DND-41 (cell line): ENCODE measurements at regions not wholly inside any gene's neighbourhood (a gene's known extent, or its start where the extent isn't known, plus 50 kb on each side); places are given as distances from the start of the nearest gene placed in this dataset.

Source experiments
- ATAC-seq: fragments of 200-7000 bp; cut with Tn5 transposase; 3 replicates; pipeline ENCODE4 v1.9.1; 2021; ENCODE audit warnings: low read depth; ENCODE audit not compliant: insufficient read depth
- DNase-seq: peaks from one replicate; pipeline ENCODE4 v3.0.0-alpha.2; 2020
- H2AFZ ChIP-seq: 2 replicates; pipeline ENCODE4 v1.6.0; 2012; ENCODE audit warnings: low read depth, low read length
- H3K27ac ChIP-seq: 2 replicates; pipeline ENCODE4 v1.5.1; 2012; ENCODE audit warnings: low read length, inconsistent platforms
- H3K27me3 ChIP-seq: fragments of 200-600 bp; sonication (generic); 2 replicates; pipeline ENCODE4 v1.6.0; 2012; ENCODE audit warnings: low read length, mild to moderate bottlenecking, inconsistent platforms; ENCODE audit not compliant: insufficient read depth, poor library complexity
- H3K36me3 ChIP-seq: 2 replicates; pipeline ENCODE4 v1.5.1; 2012; ENCODE audit warnings: low read length, inconsistent platforms; ENCODE audit not compliant: insufficient read depth
- H3K4me1 ChIP-seq: 2 replicates; pipeline ENCODE4 v1.5.1; 2012; ENCODE audit warnings: mild to moderate bottlenecking, low read length; ENCODE audit not compliant: insufficient read depth
- H3K4me2 ChIP-seq: 2 replicates; pipeline ENCODE4 v1.6.0; 2012; ENCODE audit warnings: mild to moderate bottlenecking, moderate library complexity, low read length, inconsistent platforms; ENCODE audit not compliant: insufficient read depth
- H3K4me3 ChIP-seq, 2 experiments: fragments of 200-600 bp in 1 of 2; shearing (Covaris generic) in 1 of 2; 2 replicates each; pipeline ENCODE4 v1.5.1; 2012 to 2016; ENCODE audit warnings: inconsistent platforms in 2 of 2, low read length in 2 of 2, mild to moderate bottlenecking in 2 of 2, low read depth in 1 of 2, moderate library complexity in 1 of 2
- H3K79me2 ChIP-seq: 2 replicates; pipeline ENCODE4 v1.6.0; 2012; ENCODE audit warnings: low read length, inconsistent platforms; ENCODE audit not compliant: insufficient read depth
- H3K9ac ChIP-seq: 2 replicates; pipeline ENCODE4 v1.6.0; 2012; ENCODE audit warnings: low read depth, mild to moderate bottlenecking, inconsistent platforms, low read length, moderate library complexity
- H3K9me3 ChIP-seq: 2 replicates; pipeline ENCODE4 v1.5.1; 2012; ENCODE audit warnings: low read length, moderate library complexity, mild to moderate bottlenecking, inconsistent platforms; ENCODE audit not compliant: insufficient read depth, severe bottlenecking
- H4K20me1 ChIP-seq: 2 replicates; pipeline ENCODE4 v1.6.0; 2012; ENCODE audit warnings: low read length; ENCODE audit not compliant: insufficient read depth
- CTCF ChIP-seq: IDR thresholded peaks from 2 replicates; pipeline ENCODE4 v1.5.1; 2012; ENCODE audit warnings: borderline replicate concordance, low read length, moderate library complexity, mild to moderate bottlenecking; ENCODE audit not compliant: poor library complexity, severe bottlenecking; ENCODE audit errors: extremely low read depth
- EZH2 ChIP-seq: IDR thresholded peaks from 3 replicates; pipeline ENCODE4 v1.6.1; 2012; ENCODE audit warnings: borderline replicate concordance, low read depth, mild to moderate bottlenecking, moderate library complexity, low read length, inconsistent platforms; ENCODE audit not compliant: severe bottlenecking

DNA sequence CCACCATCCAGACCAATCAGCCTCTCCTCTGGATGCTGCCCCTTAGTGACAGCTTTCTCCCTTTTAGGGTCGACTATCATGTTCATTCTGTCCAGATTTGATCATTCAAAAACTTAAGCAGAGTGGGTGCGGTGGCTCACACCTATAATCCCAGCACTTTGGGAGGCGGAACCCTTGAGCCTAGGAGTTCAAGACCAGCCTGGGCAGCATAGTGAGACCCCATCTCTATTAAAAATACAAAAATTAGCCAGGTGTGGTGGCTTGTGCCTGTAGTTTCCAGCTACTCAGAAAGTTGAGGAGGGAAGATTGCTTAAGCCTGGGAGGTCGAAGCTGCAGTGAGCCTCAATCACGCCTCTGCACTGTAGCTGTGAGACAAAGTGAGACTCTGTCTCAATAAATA is 68.3 kb upstream of the ZCCHC2 start:
- Histone ChIP-seq H3K36me3 (no peaks in the 10 kb centered on the region), H2AFZ (no peak overlapping the region), H3K27me3 (peaks cover 10% of the 10 kb centered on the region), H3K4me2 (no peak overlapping the region), H3K79me2 (no peaks in the 10 kb centered on the region), H3K9ac (no peak overlapping the region), H4K20me1 (no peaks in the 10 kb centered on the region), H3K4me1 (no peaks in the 10 kb centered on the region), H3K9me3 (no peaks in the 10 kb centered on the region), H3K4me3 (no peak overlapping the region), H3K27ac (no peak overlapping the region)
- no peak for ATAC-seq
- no peak for TF ChIP-seq CTCF
- no peak for TF ChIP-seq EZH2
- DNase-seq = no peak

- H3K79me2 ChIP-seq = no peaks in the 10 kb centered on the region
- no peak for ATAC-seq
- no peaks in the 10 kb centered on the region for H4K20me1 ChIP-seq
- peaks cover 10% of the 10 kb centered on the region for H3K27me3 ChIP-seq
- no peaks in the 10 kb centered on the region for H3K4me1 ChIP-seq
- no peak overlapping the region for H2AFZ ChIP-seq
- no peaks in the 10 kb centered on the region for H3K9me3 ChIP-seq
- no peak overlapping the region for H3K4me3 ChIP-seq
- no peak for DNase-seq
- no peak overlapping the region for H3K27ac ChIP-seq
- no peak overlapping the region for H3K4me2 ChIP-seq
- H3K9ac ChIP-seq = no peak overlapping the region
- no peak for TF ChIP-seq EZH2
- TF ChIP-seq CTCF = no peak
- H3K36me3 ChIP-seq = no peaks in the 10 kb centered on the region
Observed at GRCh38 chr18:62455222-62455621, 67.6 kb upstream of the ZCCHC2 start.

- Histone ChIP-seq H3K36me3 (no peaks in the 10 kb centered on the region), H3K9me3 (no peaks in the 10 kb centered on the region), H3K9ac (no peak overlapping the region), H2AFZ (no peak overlapping the region), H3K4me3 (no peak overlapping the region), H3K79me2 (no peaks in the 10 kb centered on the region), H3K4me1 (no peaks in the 10 kb centered on the region), H3K4me2 (no peak overlapping the region), H3K27me3 (peaks cover 10% of the 10 kb centered on the region), H3K27ac (no peak overlapping the region), H4K20me1 (no peaks in the 10 kb centered on the region)
- ATAC-seq (no peak), DNase-seq (no peak)
- TF ChIP-seq CTCF (no peak), EZH2 (no peak)
Observed at GRCh38 chr18:62457877-62458276, 64.9 kb upstream of the ZCCHC2 start.

GRCh38 chr18:62458346-62458745 is 64.5 kb upstream of the ZCCHC2 start:
- no peak for ATAC-seq
- no peak for DNase-seq
- Histone ChIP-seq H3K27ac (no peak overlapping the region), H3K79me2 (no peaks in the 10 kb centered on the region), H3K27me3 (peaks cover 10% of the 10 kb centered on the region), H4K20me1 (no peaks in the 10 kb centered on the region), H3K4me1 (no peaks in the 10 kb centered on the region), H3K9me3 (no peaks in the 10 kb centered on the region), H2AFZ (no peak overlapping the region), H3K36me3 (no peaks in the 10 kb centered on the region), H3K9ac (no peak overlapping the region), H3K4me2 (no peak overlapping the region), H3K4me3 (no peak overlapping the region)
- TF ChIP-seq EZH2 = no peak
- peak; percentile 32 for TF ChIP-seq CTCF
